ENCODE measurements at regions not wholly inside any gene's neighbourhood (a gene's known extent, or its start where the extent isn't known, plus 50 kb on each side); places are given as distances from the start of the nearest gene placed in this dataset.

DNA sequence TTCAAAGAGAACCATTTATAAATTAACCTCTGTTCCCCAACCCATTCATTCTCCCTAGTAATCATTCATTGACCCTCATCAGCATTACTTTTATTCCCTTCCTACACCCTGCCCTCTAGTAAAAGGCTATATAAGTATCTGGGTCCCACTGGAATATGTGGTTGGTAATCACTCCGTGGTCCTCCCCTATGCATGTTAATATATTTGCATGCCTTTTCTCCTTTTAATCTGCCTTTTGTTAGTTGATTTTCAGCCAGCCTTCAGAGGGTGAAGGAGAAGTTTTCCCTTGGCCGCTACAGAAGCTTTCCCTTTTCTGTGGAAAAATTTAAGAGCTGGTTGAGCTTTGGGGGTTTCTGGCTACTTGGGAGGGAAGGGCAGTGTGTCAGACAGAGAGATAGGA lies 585.6 kb downstream of the UTRN start:
- Mint-ChIP-seq H3K4me3 (no peak overlapping the region), H3K27ac (no peak overlapping the region), H3K27me3 (no peaks in the 10 kb centered on the region), H3K36me3 (no peaks in the 10 kb centered on the region), H3K4me1 (peaks cover 8% of the 10 kb centered on the region), H3K9me3 (no peaks in the 10 kb centered on the region)
- no peak for ATAC-seq

DNA sequence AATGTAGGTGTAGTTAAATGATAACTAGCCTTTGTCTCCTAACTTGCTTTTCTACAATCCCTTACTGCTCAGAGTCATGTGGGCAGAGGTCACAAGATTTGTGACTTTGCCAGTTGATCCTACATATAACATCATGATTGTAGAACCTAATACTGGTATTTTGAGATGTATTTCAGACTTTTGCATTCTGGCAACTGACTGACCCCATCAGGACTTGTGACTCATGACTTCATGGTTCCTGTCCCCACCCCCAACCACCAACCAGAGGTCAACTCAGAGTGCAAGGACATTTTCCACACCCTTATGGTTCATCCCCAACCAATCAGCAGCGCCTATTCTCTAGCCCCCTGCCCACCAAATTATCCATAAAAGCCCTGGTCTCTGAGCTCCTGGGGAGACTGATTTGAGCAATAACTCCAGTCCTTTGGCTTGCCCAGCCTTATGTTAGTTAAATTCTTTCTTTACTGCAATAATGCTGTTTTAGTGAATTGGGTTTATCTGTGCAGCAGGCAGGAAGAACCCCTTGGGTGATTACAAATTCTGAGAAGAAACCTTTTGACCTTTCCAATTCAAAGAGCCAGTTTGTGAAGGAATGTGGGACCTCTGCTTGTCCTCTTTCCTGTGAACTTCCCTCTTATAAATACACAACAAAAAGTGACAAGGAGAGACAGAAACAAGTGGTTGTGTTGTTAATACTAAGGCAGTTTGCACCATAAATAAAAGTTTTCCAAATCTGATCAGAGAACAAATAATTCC lies 588.7 kb downstream of the UTRN start:
- ATAC-seq = no peak
- H3K4me1 Mint-ChIP-seq = no peaks in the 10 kb centered on the region
- H3K27me3 Mint-ChIP-seq = peaks cover 9% of the 10 kb centered on the region
- H3K36me3 Mint-ChIP-seq = no peaks in the 10 kb centered on the region
- H3K9me3 Mint-ChIP-seq = no peaks in the 10 kb centered on the region
- no peak overlapping the region for H3K27ac Mint-ChIP-seq
- H3K4me3 Mint-ChIP-seq = no peak overlapping the region

DNA sequence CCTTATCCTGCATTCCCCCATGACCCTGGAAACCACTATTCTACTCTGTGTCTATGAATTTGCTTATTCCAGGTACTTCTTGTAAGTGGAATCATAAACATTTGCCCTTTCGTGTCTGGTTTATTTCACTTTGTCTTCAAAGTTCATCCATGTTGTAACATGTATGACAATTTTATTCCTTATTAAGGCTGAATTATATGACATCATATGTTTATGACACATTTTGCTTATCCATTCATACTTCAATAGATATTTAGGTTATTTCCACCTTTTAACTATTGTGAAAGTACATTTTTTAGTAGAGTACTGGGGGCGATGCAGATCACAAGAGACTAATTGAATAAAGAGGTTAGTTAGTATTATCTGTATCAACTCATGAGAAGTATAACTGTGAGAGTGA lies 591.6 kb downstream of the UTRN start:
- no peak for ATAC-seq
- H3K4me3 Mint-ChIP-seq = no peak overlapping the region
- H3K36me3 Mint-ChIP-seq = no peaks in the 10 kb centered on the region
- H3K4me1 Mint-ChIP-seq = no peaks in the 10 kb centered on the region
- H3K27me3 Mint-ChIP-seq = peaks cover 28% of the 10 kb centered on the region
- H3K9me3 Mint-ChIP-seq = no peaks in the 10 kb centered on the region
- H3K27ac Mint-ChIP-seq = no peak overlapping the region

DNA sequence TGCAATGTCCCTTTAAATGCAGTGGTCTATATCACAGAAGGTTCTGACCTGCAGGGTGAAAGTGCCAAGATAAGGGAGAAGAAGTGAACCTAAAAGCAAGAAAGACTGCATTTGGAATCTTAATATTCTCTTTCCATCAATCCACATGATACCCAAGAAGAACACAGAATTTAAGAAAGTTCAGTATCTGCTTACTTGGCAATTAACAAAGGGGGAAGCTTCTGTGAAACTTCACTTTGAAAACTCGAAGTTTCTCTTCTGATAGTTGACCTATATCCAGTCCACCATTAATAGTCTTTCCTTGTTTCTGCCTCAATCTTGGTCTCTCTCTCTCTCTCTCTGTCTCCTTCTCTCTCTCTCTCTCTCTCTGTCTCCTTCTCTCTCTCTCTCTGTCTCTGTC lies 592.0 kb downstream of the UTRN start:
- Mint-ChIP-seq H3K4me3 (no peak overlapping the region), H3K36me3 (no peaks in the 10 kb centered on the region), H3K9me3 (no peaks in the 10 kb centered on the region), H3K27me3 (peaks cover 28% of the 10 kb centered on the region), H3K4me1 (no peaks in the 10 kb centered on the region), H3K27ac (no peak overlapping the region)
- ATAC-seq = no peak

DNA sequence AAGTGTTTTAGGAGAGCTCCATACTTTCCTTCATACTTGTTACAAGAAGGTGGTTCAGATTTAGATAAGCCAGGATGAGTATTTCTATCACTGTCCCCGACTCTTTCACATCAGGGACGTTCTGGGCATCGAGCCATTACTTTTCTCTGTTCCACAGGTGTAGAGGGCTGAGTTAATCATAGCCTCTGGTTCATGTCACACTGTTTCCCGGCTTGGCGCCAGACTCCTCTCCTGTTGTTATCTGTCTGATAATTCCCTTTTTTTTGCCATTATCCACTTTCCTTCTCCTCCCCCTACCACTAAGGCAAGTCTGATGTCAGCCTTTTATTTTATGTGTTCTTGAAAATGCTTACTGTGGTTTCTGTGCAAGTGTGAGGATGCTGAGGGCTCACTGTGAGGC lies 593.4 kb downstream of the UTRN start:
- no peaks in the 10 kb centered on the region for H3K9me3 Mint-ChIP-seq
- ATAC-seq = no peak
- no peaks in the 10 kb centered on the region for H3K4me1 Mint-ChIP-seq
- no peak overlapping the region for H3K4me3 Mint-ChIP-seq
- H3K27ac Mint-ChIP-seq = no peak overlapping the region
- peaks cover 28% of the 10 kb centered on the region for H3K27me3 Mint-ChIP-seq
- no peaks in the 10 kb centered on the region for H3K36me3 Mint-ChIP-seq

DNA sequence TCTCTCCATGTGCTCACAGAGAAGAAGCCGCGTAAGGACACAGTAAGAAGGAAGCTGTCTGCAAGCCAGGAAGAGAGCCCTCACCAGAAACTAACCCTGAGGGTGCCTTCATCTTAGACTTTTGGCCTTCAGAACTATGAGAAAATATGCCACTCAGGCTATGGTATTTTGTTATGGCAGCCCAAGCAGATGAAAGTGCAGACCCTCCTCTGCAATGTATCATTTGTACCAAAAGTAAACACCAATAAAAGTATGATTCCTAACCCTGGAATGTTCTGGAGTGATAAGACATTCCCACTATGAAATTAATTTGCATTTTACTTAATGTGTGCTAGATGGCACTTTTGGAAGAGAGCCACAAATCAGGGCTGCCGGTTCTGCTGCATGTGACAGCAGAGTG lies 594.3 kb downstream of the UTRN start:
- H3K27me3 Mint-ChIP-seq = peaks cover 28% of the 10 kb centered on the region
- H3K4me3 Mint-ChIP-seq = no peak overlapping the region
- no peak for ATAC-seq
- no peaks in the 10 kb centered on the region for H3K9me3 Mint-ChIP-seq
- no peaks in the 10 kb centered on the region for H3K4me1 Mint-ChIP-seq
- H3K27ac Mint-ChIP-seq = no peak overlapping the region
- H3K36me3 Mint-ChIP-seq = no peaks in the 10 kb centered on the region

DNA sequence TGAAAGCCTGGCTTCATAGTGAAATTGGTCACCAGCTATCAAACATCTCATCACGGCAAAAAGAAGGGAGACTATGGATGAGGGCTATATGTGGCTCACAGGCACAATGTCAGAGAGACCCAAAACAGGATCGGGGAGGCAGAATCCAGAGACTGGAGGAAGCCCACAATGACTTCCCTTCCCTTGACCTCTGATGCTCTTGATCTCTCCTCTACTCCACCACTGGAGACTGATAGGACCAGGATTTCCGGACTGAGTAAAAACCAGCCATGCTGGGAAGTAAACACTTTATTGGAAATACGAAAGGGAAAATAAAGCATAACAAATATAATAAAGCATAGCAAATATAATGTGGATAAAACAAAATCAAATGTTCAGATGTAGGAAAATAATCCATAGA lies 597.3 kb downstream of the UTRN start:
- H3K4me3 Mint-ChIP-seq = no peak overlapping the region
- H3K27me3 Mint-ChIP-seq = peaks cover 45% of the 10 kb centered on the region
- no peak overlapping the region for H3K27ac Mint-ChIP-seq
- no peaks in the 10 kb centered on the region for H3K9me3 Mint-ChIP-seq
- H3K4me1 Mint-ChIP-seq = no peaks in the 10 kb centered on the region
- no peaks in the 10 kb centered on the region for H3K36me3 Mint-ChIP-seq
- ATAC-seq = no peak

DNA sequence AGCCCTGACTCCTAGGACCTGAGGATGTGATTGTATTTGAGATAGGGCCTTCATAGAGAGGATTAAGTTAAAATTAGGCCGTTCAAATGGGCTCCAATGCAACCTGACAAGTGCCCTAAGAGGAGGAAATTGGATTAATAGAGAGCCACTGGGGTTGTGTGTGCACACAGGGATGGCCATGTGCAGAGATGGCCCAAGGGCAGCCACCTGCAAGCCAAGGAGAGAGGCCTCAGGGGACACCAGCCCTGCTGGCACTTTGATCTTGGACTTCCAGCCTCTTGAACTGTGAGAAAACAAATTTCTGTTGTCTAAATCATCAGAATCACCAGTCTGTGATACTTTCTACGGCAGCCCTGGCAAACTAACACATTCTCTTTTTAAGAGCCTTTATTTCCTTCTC lies 598.8 kb downstream of the UTRN start:
- Mint-ChIP-seq H3K9me3 (no peaks in the 10 kb centered on the region), H3K36me3 (no peaks in the 10 kb centered on the region), H3K4me1 (no peaks in the 10 kb centered on the region), H3K27ac (no peak overlapping the region), H3K27me3 (peaks cover 35% of the 10 kb centered on the region), H3K4me3 (no peak overlapping the region)
- no peak for ATAC-seq

DNA sequence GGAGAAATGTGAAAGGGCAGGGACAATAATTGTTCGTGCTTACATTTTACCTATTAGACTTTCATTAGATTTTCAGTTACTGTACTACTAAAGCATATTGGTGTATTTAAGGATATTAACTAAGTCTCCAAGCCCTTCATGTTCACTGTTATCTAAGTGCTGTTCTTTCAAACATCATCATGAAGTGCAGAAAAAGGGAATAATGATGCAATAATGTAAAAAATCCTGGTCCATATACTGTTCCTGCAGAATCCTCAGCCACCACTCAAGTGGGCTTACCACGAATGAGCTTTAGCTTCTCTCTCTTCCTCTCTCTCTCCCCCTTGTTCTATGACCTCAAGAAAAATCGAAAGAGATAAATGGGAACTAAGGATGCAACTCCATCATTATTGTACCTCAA lies 600.7 kb downstream of the UTRN start:
- Mint-ChIP-seq H3K4me1 (no peaks in the 10 kb centered on the region), H3K4me3 (no peak overlapping the region), H3K27me3 (peaks cover 17% of the 10 kb centered on the region), H3K27ac (no peak overlapping the region), H3K36me3 (no peaks in the 10 kb centered on the region), H3K9me3 (no peaks in the 10 kb centered on the region)
- no peak for ATAC-seq

DNA sequence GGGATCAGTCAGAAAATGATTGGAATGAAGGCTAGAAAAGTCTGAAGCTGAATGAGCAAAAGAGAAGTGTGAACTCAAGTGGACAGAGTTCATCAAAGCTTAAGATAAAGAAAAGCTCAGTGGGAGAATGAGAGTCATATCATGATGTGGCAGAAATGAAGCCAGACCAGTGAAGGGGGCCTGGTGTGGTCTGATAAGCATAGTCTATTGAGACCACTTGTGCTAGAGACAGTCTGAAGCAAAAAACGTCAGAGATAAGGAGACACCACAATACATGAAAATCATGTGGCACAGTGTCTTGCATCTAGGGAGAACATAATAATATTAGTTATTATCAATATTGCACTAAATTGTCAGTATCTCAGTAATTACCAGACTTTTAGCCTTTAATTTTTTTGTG lies 601.5 kb downstream of the UTRN start:
- H3K4me1 Mint-ChIP-seq = no peaks in the 10 kb centered on the region
- no peaks in the 10 kb centered on the region for H3K36me3 Mint-ChIP-seq
- no peak overlapping the region for H3K27ac Mint-ChIP-seq
- H3K4me3 Mint-ChIP-seq = no peak overlapping the region
- no peaks in the 10 kb centered on the region for H3K9me3 Mint-ChIP-seq
- peaks cover 17% of the 10 kb centered on the region for H3K27me3 Mint-ChIP-seq
- ATAC-seq = no peak

DNA sequence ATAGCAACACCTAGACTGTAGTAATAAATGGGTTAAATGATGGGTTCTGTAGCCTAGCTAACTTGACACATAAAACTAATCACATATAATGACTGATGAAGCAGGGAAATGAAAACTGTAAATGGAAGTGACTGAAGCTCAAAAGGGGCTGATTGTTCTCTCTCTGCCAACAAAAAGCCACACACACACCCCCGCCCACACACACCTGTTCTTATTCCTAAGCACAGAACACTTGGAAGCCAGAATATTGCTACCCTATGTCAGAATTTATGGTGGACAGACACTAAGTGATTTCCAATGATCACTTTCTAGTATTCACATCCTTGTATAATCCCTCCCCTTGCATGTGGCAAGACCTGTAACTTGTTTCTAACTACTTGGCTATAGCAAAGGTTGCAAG lies 603.5 kb downstream of the UTRN start:
- Mint-ChIP-seq H3K27me3 (peaks cover 17% of the 10 kb centered on the region), H3K9me3 (no peaks in the 10 kb centered on the region), H3K4me3 (no peak overlapping the region), H3K4me1 (no peaks in the 10 kb centered on the region), H3K36me3 (no peaks in the 10 kb centered on the region), H3K27ac (no peak overlapping the region)
- no peak for ATAC-seq

DNA sequence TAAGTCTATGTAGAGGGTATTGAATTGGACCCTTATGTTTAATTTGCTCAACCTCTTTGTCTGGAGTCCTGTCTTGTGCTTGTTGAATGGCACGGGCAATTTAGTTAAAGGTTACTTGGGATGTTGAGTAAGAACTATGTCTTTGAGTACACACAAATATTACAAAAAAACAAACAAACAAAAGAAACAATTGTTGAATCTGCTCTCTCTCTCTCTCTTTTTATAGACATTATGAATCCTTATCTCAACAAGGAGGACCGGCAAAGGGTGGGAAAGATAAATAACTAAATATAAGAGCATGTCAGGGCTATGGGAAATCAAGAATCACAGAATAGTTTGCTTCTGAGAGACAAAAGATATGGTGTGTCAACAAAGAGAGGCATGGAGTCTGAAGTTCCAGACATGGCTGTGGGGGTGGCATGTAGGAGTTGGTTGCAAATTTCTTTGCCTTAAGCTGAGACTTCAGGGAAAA lies 608.6 kb downstream of the UTRN start:
- no peaks in the 10 kb centered on the region for H3K9me3 Mint-ChIP-seq
- ATAC-seq = no peak
- H3K4me3 Mint-ChIP-seq = no peak overlapping the region
- H3K4me1 Mint-ChIP-seq = no peaks in the 10 kb centered on the region
- no peak overlapping the region for H3K27ac Mint-ChIP-seq
- no peaks in the 10 kb centered on the region for H3K27me3 Mint-ChIP-seq
- no peaks in the 10 kb centered on the region for H3K36me3 Mint-ChIP-seq

DNA sequence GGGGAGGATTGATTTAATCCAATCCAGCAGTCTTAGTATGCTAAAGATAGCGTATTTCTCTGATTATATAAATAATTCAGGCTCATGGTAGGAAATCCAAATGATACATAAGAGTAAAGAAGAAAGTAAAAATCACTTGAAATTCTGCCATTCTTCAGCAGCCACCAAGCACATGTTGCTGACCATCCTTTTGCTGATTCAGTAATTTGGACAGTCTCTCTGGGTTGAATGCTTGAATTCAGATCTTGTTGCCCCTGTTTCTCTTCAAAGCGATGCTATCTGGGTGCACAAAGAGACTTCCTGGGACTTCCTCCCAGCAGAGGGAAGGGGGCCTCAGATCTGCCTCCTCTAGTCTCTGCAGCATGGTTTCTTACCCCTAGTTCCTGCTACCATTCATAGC lies 609.1 kb downstream of the UTRN start:
- no peak for ATAC-seq
- H3K27ac Mint-ChIP-seq = no peak overlapping the region
- no peaks in the 10 kb centered on the region for H3K27me3 Mint-ChIP-seq
- no peak overlapping the region for H3K4me3 Mint-ChIP-seq
- no peaks in the 10 kb centered on the region for H3K9me3 Mint-ChIP-seq
- no peaks in the 10 kb centered on the region for H3K4me1 Mint-ChIP-seq
- H3K36me3 Mint-ChIP-seq = no peaks in the 10 kb centered on the region

DNA sequence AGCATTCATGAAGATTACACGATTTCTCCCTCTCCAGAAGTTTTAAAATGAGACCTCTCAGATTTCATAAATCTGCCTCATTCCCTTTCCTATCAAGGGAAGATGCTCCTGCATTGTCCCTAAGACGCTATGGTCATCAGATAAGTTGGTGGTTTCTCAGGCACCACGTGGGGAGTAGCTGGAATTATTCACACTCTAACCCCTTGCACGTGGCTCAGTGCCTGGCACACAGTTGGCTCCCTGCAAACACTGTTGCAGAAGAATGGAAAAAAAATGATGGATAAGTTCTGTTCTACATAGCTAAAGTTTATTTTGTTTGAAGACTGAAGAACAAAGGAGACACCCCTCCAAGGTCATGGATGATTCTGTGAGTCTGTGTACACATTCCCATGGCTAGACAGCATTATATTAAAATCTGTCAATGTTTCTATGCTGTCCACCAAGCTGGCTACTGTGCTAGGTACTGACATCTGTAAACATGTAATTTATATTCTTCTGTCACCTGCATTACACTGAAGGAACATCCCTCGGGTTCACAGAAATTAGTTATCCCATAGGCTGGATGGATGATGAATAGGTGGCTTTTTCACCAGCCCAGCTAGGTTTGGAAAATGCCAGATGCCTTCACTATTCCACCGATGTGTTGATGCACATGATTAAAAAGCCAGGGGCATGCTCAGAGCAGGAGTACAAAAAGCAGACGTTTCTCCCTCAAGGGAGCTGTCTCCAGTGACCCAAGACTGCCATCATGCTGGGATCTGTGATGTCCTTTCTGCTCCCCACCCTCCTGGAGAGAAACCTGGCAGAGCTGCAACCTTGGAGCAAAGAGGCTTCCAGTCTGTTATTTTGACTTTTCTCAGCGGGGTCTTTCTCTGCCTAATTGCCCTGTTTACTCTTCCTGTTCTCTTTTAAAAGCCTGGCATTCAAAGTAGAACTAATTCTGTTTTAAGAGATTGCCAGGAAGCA lies 610.5 kb downstream of the UTRN start:
- no peak overlapping the region for H3K27ac Mint-ChIP-seq
- no peaks in the 10 kb centered on the region for H3K36me3 Mint-ChIP-seq
- ATAC-seq = peak; percentile 12
- no peaks in the 10 kb centered on the region for H3K4me1 Mint-ChIP-seq
- H3K27me3 Mint-ChIP-seq = no peaks in the 10 kb centered on the region
- no peak overlapping the region for H3K4me3 Mint-ChIP-seq
- no peaks in the 10 kb centered on the region for H3K9me3 Mint-ChIP-seq

DNA sequence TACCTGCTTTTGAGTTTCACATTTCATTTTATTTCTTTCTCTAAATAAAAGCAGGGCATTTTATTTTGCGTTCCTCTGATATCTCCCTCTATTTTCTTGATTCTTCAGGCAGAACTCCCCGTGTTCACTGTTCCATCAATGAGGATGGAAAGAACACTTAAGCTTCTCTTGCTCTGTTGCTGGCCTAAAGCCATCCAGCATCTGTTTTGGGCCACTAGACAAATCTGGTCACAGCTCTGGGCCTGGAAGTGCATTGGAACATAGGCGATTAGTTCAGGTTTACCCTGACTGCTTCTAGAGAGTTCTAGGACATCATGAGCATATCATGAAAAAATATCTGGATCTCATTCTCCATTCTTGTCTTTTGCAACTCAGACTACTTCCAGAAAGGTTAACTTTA lies 611.2 kb downstream of the UTRN start:
- Mint-ChIP-seq H3K9me3 (no peaks in the 10 kb centered on the region), H3K36me3 (no peaks in the 10 kb centered on the region), H3K4me3 (no peak overlapping the region), H3K27ac (no peak overlapping the region), H3K27me3 (no peaks in the 10 kb centered on the region), H3K4me1 (no peaks in the 10 kb centered on the region)
- no peak for ATAC-seq

DNA sequence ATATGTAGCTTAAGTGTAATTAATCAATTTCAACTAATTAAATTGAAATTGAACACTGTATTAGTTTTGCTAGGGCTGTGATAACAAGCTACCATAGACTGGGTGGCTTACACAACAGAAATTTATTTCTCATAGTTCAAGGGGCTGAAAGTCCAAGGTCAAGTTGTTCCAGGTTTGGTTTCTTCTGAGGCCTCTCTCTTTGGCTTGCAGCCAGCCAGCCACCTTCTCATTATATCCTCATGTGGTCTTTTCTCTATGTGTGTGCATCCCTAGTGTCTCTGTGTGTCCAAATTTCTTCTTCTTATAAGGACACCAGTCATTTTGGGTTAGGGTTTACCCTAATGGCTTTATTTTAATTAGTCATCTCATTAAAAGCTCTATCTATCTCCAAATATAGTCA lies 611.7 kb downstream of the UTRN start:
- Mint-ChIP-seq H3K27ac (no peak overlapping the region), H3K4me1 (no peaks in the 10 kb centered on the region), H3K9me3 (no peaks in the 10 kb centered on the region), H3K36me3 (no peaks in the 10 kb centered on the region), H3K27me3 (peaks cover 4% of the 10 kb centered on the region), H3K4me3 (no peak overlapping the region)
- no peak for ATAC-seq

All from stimulated activated memory B cell treated with anti-CD40 and anti-IgM and Interleukin-4, amounts not matched to agents 10 μg/mL and 1 μg/mL and 100 μg/mL, for 72 hours (primary cell).